HFF-Myc (cell line): ENCODE measurements at regions not wholly inside any gene's neighbourhood (a gene's known extent, or its start where the extent isn't known, plus 50 kb on each side); places are given as distances from the start of the nearest gene placed in this dataset.

ENCODE experiments used
- DNase-seq: peaks from one replicate; pipeline ENCODE4 v3.0.0-alpha.2; 2011; ENCODE audit warnings: low read depth; ENCODE audit errors: extremely low read depth
- H3K4me3 ChIP-seq: replicated peaks from 2 replicates; pipeline ENCODE4 v1.5.1; 2011; ENCODE audit warnings: low read depth, mild to moderate bottlenecking, control low read depth, low read length
- TF ChIP-seq, protein P1 (sequence below): IDR thresholded peaks from 2 replicates; pipeline ENCODE4 v1.5.1; 2012; ENCODE audit warnings: mild to moderate bottlenecking, low read depth, low read length, control low read depth; ENCODE audit errors: missing control alignments

DNA sequence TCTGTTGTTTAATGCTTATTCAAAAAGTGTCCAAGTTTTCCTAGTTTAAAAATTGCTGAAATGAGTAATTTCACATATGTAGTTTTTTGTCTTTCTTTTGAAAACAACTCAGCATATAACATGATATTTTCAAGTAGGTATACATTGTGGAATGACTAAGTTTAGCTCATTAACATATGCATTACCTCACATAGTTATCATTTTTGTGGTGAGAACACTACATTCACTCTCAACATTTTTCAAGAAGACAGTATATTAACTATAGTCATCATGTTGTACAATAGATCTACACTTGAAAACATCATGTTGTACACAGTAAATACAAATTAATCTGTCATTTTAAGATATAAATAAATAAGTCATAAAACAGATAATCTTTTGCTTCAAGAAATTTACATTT, 340.0 kb downstream of the CCDC85A start:
- TF ChIP-seq, protein P1, sequence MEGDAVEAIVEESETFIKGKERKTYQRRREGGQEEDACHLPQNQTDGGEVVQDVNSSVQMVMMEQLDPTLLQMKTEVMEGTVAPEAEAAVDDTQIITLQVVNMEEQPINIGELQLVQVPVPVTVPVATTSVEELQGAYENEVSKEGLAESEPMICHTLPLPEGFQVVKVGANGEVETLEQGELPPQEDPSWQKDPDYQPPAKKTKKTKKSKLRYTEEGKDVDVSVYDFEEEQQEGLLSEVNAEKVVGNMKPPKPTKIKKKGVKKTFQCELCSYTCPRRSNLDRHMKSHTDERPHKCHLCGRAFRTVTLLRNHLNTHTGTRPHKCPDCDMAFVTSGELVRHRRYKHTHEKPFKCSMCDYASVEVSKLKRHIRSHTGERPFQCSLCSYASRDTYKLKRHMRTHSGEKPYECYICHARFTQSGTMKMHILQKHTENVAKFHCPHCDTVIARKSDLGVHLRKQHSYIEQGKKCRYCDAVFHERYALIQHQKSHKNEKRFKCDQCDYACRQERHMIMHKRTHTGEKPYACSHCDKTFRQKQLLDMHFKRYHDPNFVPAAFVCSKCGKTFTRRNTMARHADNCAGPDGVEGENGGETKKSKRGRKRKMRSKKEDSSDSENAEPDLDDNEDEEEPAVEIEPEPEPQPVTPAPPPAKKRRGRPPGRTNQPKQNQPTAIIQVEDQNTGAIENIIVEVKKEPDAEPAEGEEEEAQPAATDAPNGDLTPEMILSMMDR, result no peak
- H3K4me3 ChIP-seq, result no peak overlapping the region
- no peak for DNase-seq

DNA sequence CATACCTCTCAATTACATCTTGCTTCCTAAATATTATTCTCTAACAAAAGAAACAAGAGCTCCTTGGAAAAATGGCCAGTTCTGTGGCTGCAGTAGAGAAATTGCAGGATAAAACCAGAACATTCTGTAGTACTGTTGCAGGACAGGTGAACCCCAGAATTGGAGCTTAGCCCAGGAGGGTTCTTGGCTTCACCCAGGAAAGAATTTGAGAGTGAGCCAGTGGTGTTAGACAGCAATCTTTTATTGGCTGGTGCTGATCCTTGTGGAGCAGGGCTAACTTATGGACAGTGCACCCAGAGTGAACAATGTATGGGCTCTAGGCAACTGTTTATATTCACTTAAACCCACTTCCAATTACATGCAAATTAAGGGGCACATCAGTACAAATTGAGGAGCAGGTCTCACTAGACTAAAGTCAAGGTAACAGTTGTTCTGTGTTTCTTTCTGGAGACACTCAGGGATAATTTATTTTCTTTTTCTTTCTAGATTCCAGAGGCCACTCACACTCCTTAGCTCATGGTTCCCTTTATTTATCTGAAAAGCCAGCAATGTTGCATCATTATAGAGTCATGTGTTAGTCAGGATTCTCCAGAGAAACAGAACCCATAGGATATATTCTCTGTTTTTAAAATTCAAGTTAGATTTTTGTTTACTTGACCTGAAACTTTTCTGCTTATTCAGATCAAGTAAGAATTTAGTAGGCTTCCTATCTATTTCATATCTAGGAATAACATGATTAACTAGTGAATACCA, 348.1 kb downstream of the CCDC85A start:
- DNase-seq, result no peak
- H3K4me3 ChIP-seq, result no peak overlapping the region
- TF ChIP-seq, protein P1, result no peak

DNA sequence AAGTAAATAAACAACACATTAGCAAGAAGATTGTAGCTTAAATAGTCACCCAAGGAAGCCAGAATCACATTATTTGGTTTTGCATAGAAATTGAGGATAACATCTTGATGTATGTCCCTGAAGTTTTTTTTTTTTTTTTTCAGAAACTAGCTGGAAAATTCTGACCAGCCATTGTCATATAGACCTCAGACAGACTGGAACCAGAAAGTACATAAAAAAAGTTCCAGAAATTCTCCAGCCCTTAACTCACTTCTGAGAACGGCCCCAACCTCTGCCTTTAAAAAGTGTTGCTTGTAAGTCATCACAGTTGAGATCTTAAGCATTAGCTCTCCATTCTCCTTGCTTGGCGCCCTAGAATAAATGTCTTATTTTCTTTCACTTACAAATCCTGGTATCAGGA, 350.5 kb downstream of the CCDC85A start:
- TF ChIP-seq, protein P1, result no peak
- no peak overlapping the region for H3K4me3 ChIP-seq
- no peak for DNase-seq

DNA sequence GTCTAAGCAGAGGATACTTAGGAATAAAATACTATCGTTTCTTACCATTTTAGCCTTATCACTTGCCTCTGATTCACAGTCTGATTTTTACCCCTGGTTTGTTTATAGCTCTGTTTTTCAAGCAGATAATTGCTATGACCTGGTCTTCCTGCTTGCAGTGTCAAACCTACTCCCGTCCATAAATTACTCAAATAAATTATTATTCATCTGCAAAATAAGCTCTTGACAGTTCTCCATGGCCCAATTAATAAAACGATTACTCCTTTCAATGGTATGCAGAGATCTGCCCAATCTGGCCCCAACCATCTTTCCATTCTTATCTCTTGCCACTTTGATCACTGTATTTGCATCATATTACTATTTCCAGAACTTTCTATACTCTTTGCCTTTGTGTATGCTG, 354.0 kb downstream of the CCDC85A start:
- no peak overlapping the region for H3K4me3 ChIP-seq
- TF ChIP-seq, protein P1, result no peak
- no peak for DNase-seq

DNA sequence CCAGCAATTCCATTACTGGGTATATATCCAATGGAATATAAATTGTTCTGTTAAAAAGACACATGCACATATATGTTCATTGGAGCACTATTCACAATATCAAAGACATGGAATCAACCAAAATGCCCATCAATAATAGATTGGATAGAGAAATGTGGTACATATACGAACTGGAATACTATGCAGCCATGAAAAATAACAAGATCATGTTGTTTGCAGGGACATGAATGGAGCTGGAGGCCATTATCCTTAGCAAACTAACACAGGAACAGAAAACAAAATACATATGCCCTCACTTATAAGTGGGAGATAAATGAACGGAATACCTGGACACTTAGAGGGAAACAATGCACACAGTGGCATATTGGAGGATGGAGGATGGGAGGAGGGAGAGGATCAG, 355.8 kb downstream of the CCDC85A start:
- no peak for DNase-seq
- TF ChIP-seq, protein P1, result no peak
- no peak overlapping the region for H3K4me3 ChIP-seq

DNA sequence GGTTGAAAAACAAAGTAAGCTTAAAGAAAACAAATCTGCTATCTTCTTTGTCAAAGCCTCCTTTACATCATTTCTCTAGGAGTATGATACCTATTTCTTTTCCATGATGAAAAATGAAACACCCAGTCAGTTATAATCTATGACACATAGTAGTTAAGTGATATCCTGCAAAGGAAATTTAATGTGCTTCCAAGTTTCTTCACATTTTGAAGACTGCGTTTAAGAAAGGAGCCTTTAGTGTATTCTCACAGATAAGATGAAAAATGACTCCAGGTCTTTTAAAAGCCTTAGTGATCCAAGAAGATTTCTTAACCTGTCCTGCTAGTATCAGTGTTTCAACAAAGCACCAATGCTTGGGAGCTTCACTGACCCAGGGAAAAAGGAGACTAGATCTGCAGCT, 356.7 kb downstream of the CCDC85A start:
- DNase-seq, result no peak
- TF ChIP-seq, protein P1, result no peak
- no peak overlapping the region for H3K4me3 ChIP-seq

DNA sequence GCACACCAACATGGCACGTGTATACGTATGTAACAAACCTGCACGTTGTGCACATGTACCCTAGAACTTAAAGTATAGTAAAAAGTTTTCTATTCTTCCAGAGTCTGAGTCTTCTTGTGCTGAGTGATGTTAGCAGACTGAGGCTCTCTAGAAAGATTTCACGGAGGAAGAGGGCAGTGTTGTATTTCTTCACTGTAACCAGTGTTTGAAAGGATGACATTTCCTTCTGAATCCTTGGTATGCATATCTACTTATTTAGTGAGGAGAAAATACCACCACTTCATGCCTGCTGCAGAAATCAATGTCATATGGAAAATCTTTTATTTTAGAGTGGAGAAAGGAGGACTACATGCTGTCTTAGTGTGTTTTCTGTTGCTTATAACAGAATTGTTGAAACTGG, 357.1 kb downstream of the CCDC85A start:
- TF ChIP-seq, protein P1, result no peak
- no peak for DNase-seq
- H3K4me3 ChIP-seq, result no peak overlapping the region
